Tibial nerve (tissue), 4 donors: ENCODE measurements at regions not wholly inside any gene's neighbourhood (a gene's known extent, or its start where the extent isn't known, plus 50 kb on each side); places are given as distances from the start of the nearest gene placed in this dataset.

ENCODE experiments used
- CTCF ChIP-seq, 5 experiments: fragments of 200-600 bp in 3 of 5; fragments of 450-650 bp in 2 of 5; sonication (generic) in 3 of 5; IDR thresholded peaks; one replicate each; pipeline ENCODE4 v1.5.1; 2016 to 2019; ENCODE audit warnings: antibody characterized with exemption in 5 of 5, mild to moderate bottlenecking in 3 of 5, moderate library complexity in 2 of 5
- EP300 ChIP-seq, 2 donors: sonication (generic); formaldehyde crosslinking; IDR thresholded peaks; one replicate each; pipeline ENCODE4 v1.6.1; 2017; ENCODE audit warnings: antibody characterized with exemption in 2 of 2, mild to moderate bottlenecking in 1 of 2
- POLR2A ChIP-seq, 2 donors: fragments of 450-650 bp; IDR thresholded peaks; one replicate each; pipeline ENCODE4 v1.6.1; 2017; ENCODE audit warnings: antibody characterized with exemption in 2 of 2, mild to moderate bottlenecking in 2 of 2, moderate library complexity in 2 of 2

- no peak for TF ChIP-seq CTCF (IDR thresholded peaks at IDR 0.05)
- no peak for TF ChIP-seq POLR2A (IDR thresholded peaks at IDR 0.05)
- TF ChIP-seq EP300 (IDR thresholded peaks at IDR 0.05) = no peak
Measured at GRCh38 chr6:16939351-16939750, 162.5 kb upstream of the STMND1 start.
